ENCODE measurements at regions not wholly inside any gene's neighbourhood (a gene's known extent, or its start where the extent isn't known, plus 50 kb on each side); places are given as distances from the start of the nearest gene placed in this dataset.

DNA sequence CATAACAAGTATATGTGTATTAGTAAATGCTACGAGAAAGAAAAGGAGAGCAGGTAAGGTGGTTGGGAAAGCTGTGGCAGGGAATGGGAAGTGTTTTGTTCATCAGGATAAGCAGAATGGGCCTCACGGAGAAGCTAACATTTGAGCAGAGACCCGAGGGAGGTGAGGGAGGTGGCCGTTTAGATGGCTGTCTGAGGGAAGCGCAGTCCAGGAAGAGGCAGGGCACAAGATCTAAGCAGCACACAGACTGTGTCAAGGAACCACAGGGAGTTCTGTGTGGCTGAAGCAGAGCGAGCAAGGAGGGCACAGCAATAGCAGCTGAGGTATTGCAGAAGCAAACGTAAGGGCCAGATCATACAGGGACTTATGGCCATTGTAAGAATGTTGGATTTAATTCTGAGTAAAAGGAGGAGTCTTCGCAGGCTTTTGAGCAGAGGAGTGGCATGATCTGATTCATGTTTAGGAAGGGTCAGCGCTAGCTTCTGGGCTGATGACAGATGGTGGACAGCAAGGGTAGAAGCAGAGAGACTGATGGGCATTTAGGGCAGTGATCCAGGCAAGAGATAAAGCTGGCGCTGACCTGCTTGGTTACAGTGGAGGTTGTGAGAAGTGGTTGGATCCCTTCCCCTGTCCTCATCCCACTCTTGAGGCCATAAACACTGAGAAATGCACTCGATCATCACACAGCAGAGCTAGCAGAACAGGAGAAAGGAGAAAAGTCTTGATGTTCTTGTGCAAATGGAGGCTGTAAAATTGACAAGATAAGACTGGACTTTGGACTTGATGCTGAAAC, 199.9 kb downstream of the LACC1 start:
- Histone ChIP-seq H3K4me2 (replicated peaks; ENCODE audit: extremely low read depth, low read length, poor library complexity, severe bottlenecking) (no peak overlapping the region), H4K20me1 (ENCODE audit: insufficient read depth, low read length) (no peaks in the 10 kb centered on the region), H3K27ac (ENCODE audit: low read depth in 1 of 2, low read length in 2 of 2) (no peak overlapping the region), H3K36me3 (replicated peaks in 1 of 2; ENCODE audit: control insufficient read depth in 1 of 2, insufficient read depth in 2 of 2, low read length in 2 of 2) (no peaks in the 10 kb centered on the region), H3K9ac (ENCODE audit: insufficient read depth, low read length, poor library complexity, severe bottlenecking) (no peak overlapping the region), H3K4me3 (replicated peaks in 1 of 3; ENCODE audit: low read depth in 2 of 3, low read length in 3 of 3) (no peak overlapping the region), H3K79me2 (ENCODE audit: insufficient read depth, low read length) (no peaks in the 10 kb centered on the region), H3K9me3 (replicated peaks in 1 of 2; ENCODE audit: control insufficient read depth in 1 of 2, insufficient read depth in 1 of 2, low read length in 2 of 2) (peaks cover 0 to 5% of the 10 kb centered on the region in 2 donors), H3K27me3 (ENCODE audit: control insufficient read depth in 2 of 2, insufficient read depth in 2 of 2, low read length in 2 of 2) (no peaks in the 10 kb centered on the region), H2AFZ (ENCODE audit: insufficient read depth, low read depth, low read length, poor library complexity, severe bottlenecking) (no peak overlapping the region), H3K4me1 (ENCODE audit: control insufficient read depth in 1 of 2, insufficient read depth in 2 of 2, low read length in 2 of 2) (no peaks in the 10 kb centered on the region)
- Mint-ChIP-seq H3K36me3 (no peaks in the 10 kb centered on the region), H3K9me3 (peaks cover 0 to 18% (median 11%) of the 10 kb centered on the region in 7 donors), H3K27ac (no peak overlapping the region), H3K4me1 (no peaks in the 10 kb centered on the region), H3K4me3 (no peak overlapping the region), H3K27me3 (ENCODE audit: low read depth in 3 of 3) (peaks cover 1 to 2% (median 2%) of the 10 kb centered on the region in 3 donors)
- WGBS (ENCODE audit: insufficient coverage): 70% methylated on average over 7 of the region's 11 CpGs
- intact Hi-C loops (cut with micrococcal nuclease): no loop called here
- no peak for DNase-seq
- TF ChIP-seq CTCF (IDR thresholded peaks at IDR 0.05): no peak

DNA sequence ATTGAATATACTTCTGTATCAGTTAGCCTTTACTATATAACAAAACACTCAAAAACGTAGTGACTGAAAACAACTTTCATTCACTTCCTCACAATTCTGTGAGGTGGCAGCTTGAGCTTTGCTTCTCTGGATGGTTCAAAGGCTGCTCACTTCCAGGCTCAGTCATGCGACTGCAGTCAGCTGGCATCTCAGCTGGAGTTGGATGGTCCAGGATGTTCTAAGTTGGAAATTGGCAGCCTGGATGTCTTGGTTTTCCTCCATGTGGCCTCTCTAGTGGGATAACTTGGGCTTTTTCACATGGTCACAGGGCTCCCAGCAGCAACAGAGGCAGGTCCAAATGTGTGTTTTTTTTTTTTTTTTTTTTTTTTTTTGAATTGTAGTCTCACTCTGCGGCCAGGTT, 204.4 kb downstream of the LACC1 start:
- peaks cover 2 to 11% of the 10 kb centered on the region in 2 donors for H3K9me3 ChIP-seq (replicated peaks in 1 of 2; ENCODE audit: control insufficient read depth in 1 of 2, insufficient read depth in 1 of 2, low read length in 2 of 2)
- peaks cover 4 to 7% of the 10 kb centered on the region in 2 donors for H3K4me1 ChIP-seq (ENCODE audit: control insufficient read depth in 1 of 2, insufficient read depth in 2 of 2, low read length in 2 of 2)
- no peak overlapping the region for H3K27ac ChIP-seq (ENCODE audit: low read depth in 1 of 2, low read length in 2 of 2)
- no peak for TF ChIP-seq CTCF (IDR thresholded peaks at IDR 0.05)
- H3K27me3 Mint-ChIP-seq (ENCODE audit: low read depth in 3 of 3): peaks cover 0 to 1% (median 0%) of the 10 kb centered on the region in 3 donors
- no peaks in the 10 kb centered on the region for H4K20me1 ChIP-seq (ENCODE audit: insufficient read depth, low read length)
- no peaks in the 10 kb centered on the region for H3K36me3 ChIP-seq (replicated peaks in 1 of 2; ENCODE audit: control insufficient read depth in 1 of 2, insufficient read depth in 2 of 2, low read length in 2 of 2)
- H3K4me3 ChIP-seq (replicated peaks in 1 of 3; ENCODE audit: low read depth in 2 of 3, low read length in 3 of 3): no peak overlapping the region
- no peaks in the 10 kb centered on the region for H3K36me3 Mint-ChIP-seq
- H3K4me1 Mint-ChIP-seq: peaks cover 8% of the 10 kb centered on the region
- no peaks in the 10 kb centered on the region for H3K27me3 ChIP-seq (ENCODE audit: control insufficient read depth in 2 of 2, insufficient read depth in 2 of 2, low read length in 2 of 2)
- WGBS (ENCODE audit: insufficient coverage): 100% methylated on average over 1 of the region's 3 CpGs
- intact Hi-C loops (cut with micrococcal nuclease): no loop called here
- no peak overlapping the region for H3K4me3 Mint-ChIP-seq
- DNase-seq: no peak
- no peak overlapping the region for H2AFZ ChIP-seq (ENCODE audit: insufficient read depth, low read depth, low read length, poor library complexity, severe bottlenecking)
- no peaks in the 10 kb centered on the region for H3K79me2 ChIP-seq (ENCODE audit: insufficient read depth, low read length)
- peaks cover 10 to 31% (median 19%) of the 10 kb centered on the region in 7 donors for H3K9me3 Mint-ChIP-seq
- no peak overlapping the region for H3K27ac Mint-ChIP-seq
- H3K9ac ChIP-seq (ENCODE audit: insufficient read depth, low read length, poor library complexity, severe bottlenecking): no peak overlapping the region
- H3K4me2 ChIP-seq (replicated peaks; ENCODE audit: extremely low read depth, low read length, poor library complexity, severe bottlenecking): no peak overlapping the region
